OCI-M2 (cell line): ENCODE measurements at regions not wholly inside any gene's neighbourhood (a gene's known extent, or its start where the extent isn't known, plus 50 kb on each side); places are given as distances from the start of the nearest gene placed in this dataset.
"Not testable (repeated sequence)": the region's sequence is repeated elsewhere in the genome, so short reads cannot be mapped to it uniquely, and the experiment has no call there.

Experiments used
- DNase-seq: peaks from one replicate; lab custom pipeline; 2025; ENCODE audit not compliant: unreplicated experiment; lab: John Stamatoyannopoulos, UW

DNA sequence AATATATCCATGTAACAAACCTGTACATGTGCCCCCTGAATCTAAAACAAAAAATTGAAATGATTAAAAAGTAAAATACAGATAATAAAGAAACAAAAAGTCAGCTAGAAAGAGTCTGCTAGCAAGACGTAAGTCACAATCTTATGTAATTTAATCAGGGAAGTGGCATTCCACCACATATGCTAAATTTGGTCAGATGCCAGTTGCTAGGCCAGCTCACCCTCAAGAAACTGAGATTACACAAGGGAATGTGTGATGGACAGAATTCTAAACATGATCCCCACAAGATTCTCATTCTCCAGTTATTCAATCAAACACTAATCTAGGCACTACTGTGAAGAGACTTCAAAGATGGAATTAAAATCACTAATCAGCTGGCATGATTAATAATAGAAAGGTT, 689.3 kb downstream of the CENPC start:
- no peak for DNase-seq

DNA sequence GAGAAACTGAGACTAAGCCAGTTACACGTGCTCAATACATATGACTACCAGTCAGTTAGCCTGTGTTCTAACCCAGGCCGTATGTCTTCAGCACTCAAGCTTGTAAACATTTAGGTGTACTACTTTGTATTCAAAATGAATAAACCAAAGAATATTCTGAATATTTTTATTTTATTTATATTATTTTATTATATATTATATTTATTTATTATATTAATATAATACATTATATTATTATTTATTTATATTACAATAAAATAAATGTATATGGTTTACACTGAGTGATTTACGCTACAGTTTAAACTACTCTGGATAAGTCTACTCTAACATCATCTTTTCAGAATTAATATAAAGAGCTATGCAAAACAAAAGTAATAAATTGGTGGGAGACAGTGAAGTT, 691.5 kb downstream of the CENPC start:
- no peak for DNase-seq

DNA sequence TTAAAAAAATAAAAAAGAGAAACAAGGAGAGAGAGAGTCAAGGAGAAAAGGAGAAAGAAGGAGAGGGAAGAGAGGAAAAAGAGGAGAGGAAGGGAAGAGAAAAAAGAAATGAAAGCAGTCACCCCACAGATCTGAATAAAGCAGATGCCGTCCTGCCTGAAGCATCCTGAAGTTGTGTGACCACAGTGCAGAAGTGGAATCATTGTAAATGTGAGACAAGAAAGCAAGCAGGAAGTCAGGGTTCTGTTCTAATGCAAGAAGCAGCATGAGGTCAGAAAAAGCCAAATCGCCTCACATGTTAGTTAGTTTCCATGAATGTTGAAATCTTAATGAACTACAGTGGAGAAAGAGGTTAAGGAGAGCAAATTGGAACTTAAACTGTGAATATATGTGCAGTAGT, 692.5 kb downstream of the CENPC start:
- no peak for DNase-seq

DNA sequence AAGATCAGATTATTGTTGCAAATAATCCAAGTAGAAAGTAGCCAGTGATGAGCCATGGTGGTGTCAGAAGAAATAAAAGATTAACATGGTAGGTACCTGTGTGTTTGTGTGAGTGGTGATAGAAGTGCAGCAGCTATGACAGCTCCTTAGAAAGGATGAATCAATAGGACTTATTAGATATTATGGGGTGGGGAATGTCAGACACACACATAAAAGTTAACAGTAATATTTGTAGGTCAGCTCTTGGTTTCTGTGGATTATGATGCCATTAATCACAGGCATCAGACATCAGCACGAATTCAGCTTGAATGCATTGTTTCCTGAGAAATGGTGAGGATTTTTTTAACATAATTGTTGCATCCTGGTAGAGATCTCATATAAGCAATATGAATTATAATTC, 695.7 kb downstream of the CENPC start:
- DNase-seq, result no peak

DNA sequence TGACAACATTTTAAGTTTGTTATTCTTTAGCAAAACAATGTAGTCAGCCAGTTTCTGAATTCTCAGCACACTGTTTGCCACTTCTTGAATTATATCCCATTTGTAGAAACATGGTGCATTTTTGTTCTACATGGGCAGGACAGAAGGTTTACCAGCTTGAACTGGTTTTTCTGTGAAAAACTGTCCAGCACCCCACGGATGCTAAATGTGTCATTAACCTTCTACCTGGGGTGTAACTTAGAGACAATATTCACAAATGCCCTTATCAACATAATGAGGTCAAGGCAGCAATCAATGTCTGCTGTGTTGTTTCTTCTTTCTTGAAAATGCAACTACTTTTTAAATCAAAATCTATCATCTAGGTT, 702.6 kb downstream of the CENPC start:
- no peak for DNase-seq

DNA sequence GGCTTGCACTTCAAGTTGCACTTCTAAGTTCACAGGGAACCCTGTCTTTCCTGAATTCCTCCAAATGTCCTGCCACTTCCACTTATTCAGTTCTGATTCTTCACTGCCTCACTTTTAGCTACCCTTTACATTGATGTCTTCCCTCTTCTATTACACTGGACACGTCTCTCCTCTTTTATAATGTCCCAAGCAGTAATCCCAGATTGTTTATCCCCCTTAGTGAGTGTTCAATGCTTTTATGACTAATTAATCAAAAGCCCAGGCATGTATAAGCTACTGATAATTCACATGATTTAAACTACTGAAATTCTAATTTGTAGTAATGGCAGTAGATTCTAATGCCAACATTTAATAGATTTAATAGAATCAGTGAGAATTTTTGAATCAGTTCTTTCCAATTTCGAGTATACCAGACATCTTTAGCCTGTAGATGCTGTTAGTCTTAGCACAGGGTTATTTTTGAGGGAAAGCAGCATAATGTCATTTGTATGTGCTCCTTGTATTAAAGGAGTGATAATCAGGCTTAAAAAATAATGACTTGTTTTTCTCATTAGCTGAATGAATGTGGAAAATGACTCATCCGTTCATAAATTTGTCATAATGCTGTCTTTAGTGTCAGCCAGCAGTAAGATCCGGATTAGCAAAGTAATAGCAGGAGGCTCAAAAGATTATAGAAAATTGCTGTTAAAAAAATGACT, 703.1 kb downstream of the CENPC start:
- no peak for DNase-seq

DNA sequence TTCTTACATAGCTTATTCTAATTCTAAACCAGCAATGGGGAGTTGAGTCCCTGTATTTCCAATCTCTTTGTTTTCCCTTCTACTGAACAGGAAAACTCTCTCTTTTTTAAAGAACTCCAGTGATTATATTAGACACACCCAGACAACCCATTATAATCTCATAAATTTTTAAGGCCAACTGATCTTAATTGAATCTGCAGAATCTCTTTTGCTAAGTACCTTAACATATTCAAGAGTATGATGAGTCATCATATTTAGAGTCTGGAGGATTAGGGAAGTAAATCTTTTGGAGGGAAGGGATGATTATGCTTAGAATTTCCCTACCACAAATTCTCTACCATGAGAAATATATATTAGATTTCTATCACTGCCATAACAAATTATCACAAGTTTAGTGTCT, 705.1 kb downstream of the CENPC start:
- no peak for DNase-seq

DNA sequence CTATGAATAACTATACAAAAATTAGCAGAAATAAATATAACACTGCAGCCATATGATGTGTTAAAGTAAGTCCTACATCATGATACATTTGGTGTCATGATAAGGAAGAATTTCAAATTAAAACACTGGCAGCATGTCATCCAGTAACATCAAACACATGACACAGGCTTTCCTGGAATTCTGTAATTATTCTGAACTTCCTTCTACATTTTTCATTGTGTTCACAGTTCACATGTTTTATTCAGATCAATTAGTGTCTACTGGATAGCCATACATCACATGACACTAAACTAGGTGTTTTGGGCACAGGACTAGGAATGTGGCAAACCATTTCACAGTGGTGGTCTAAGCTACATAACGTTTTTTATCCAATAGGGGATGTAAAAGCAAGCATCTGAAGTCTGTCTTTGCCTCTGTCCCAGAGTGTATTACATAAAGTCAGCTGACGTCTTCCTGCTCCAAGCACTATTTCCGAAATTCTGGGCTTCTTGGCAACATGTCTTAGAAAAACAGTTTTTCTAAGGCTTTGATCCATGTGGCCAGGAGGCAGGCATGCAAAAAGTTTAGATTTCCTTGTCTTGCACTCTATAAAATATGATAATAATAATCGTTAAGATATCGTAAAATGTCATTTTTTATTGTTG, 707.9 kb downstream of the CENPC start:
- DNase-seq, result no peak

DNA sequence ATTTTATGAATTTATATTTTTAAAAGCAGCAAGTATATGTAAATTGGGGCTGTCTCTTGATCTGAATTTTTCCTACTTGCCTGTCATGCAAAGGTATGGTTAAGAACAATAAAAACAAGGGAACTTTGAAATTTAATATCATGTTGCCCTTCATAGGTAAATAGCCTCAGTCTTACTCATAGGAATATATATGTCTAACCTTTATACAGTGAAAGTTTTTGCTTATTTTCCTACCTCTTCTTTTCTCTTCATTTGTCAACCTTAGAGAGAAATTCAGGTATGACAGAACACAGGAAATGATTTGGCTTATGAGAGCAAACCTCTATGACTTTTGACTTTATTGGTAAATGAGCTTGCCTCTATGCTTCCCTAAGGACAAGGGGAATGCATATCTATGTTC, 716.0 kb downstream of the CENPC start:
- DNase-seq, result no peak

DNA sequence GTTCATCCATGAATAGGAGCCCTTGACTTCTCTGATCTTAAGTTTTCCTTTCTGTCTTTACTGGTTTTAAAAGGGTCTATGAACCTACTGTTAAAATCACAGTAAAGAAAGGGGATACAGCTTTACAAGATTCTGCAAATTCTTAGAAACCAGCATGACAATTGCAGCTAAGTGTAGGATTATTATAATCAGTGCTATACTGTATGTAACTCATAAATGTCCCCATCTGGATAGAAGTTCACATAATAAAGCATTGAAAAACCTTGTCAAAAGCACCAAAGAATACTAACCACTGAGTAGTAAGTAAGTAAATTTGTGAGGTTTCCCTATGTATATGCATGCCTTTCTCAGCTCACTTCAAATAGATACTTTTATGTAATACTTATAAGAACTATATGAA, 724.6 kb downstream of the CENPC start:
- no peak for DNase-seq

DNA sequence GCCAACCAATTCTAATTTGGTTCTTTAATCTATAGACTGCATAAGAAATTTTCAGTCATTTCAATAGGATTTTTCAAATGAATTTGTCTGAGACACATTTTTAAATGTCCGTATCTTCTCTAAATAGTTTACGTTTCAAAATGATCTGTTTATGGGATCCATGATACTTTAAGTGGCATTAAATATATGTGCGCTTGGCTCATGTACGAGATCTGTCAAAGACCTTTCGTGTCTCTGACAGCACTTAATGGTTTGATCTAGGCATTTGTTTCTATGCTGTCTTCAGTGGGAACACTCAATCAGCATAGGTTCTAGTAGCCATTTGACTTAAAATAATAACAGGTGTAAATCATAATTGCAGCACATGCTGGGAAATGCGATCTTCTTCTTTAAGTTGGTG, 731.0 kb downstream of the CENPC start:
- DNase-seq, result no peak

DNA sequence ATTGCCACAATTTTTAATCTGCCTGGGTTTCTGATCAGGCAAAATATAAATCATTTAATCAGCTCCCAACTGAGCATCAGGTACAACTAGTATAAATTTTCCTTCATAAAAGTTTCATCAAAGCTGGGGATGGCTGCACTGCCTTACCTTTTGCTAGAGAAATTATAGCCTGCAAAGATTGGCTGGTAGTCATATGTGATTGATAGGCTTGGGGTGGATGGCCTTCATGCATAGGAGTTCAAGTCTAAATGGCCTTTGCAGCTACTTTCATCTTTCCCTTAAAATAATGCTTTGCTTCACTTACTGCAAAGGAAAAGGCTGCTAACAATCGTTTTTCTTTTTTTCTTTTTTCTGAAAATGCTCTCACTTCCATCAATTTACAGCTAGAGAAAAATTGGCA, 739.7 kb downstream of the CENPC start:
- no peak for DNase-seq

DNA sequence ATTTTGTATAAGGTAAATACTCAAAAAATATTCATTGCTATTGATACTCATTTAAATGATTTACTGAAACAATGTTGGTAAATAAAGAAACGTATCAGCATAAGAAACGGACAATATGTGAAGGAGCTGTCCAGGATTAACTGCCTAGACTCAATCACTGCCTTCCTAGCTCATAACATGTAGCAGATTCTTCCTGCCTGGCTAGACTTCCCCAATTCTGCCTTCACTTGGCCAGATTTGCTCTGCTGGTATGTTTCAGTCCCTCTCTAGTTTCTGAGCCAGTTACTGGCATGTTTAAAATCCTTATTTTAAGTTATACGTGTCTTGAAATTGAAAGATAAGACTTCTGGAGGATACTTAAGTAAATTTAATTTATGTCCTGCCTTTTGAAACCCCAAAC, 740.3 kb downstream of the CENPC start:
- DNase-seq, result no peak

DNA sequence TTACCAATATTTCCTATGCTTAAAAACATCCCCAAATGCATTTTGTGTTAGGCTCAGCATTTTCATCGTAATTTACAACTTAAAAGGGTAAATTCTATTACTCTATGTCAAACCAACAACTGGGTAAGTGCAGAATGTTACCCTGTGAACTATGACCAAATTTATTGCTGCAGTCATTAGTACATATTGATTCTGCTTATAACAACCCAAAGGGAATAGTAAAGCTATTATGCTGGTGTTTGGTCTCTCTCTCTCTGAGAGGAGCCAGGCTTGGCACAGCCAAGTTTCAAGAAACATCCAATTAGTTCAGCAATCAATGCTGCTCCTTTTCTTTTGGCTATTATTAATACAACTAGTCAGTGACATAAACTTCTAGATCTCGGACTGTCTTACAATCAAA, 747.7 kb downstream of the CENPC start:
- no peak for DNase-seq

DNA sequence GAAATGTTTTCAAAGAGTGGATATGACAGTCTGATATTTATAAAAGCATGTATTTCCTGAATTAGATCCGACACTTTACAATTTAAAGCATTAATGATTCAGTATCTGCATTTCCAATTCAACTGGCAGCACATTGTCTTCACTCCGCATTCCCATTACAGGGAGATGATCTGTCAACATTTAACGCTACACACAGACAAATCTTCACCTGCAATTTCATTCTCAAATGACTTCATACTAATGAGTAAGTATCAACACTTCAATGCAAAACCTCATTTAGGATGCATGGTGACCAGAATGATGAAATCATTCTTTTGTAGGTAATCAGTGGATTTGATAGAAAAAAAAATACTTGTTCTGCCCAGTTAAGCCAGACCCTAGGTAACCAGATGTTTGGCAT, 749.6 kb downstream of the CENPC start:
- DNase-seq, result no peak

DNA sequence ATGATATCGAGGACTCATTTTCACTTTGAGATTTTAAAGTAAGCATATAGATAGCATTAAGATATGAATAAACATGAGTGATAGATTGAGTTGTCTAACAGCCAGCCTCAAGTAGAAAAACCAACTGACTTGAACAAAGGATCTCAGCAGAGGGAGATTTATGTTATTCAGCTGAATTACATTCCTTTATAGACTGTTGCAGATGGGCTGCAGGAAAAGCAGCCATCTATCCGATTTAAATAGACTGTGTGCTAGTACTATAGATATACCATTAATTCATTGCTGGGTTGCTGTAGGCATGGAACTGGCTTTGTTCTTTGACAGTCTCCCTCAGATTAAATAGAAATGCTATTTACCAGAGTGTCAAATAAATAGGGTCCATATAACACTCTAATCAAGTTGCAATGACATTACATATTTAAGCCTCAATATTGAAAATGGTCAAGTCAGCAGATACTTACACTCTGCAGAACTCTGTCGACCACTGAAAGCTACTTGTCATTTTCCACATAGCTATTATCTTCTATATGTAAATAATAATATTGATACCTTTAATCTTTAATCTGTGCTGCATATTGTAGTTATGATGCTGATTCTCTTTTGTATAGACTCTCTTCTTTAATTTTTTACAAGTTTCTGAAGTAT, 750.8 kb downstream of the CENPC start:
- DNase-seq, result no peak

DNA sequence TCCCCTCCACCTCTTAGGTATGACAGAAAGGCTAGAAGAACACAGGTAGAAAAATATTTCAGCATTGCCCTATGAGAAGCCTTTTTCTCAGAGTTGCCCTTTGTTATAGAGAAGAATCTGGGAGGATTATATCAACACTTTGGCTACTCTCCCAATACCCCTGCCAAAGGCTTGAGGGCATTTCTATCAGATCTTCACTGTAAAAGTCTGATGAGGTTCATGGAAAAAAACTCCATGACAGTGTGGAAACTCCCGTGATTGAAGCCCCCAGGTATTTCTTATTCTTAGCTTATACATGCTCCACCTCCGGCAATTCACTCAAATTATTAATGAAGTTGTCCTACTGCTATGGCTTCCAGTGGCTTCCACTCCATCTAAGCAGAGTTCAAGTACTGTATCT, 753.6 kb downstream of the CENPC start:
- no peak for DNase-seq

DNA sequence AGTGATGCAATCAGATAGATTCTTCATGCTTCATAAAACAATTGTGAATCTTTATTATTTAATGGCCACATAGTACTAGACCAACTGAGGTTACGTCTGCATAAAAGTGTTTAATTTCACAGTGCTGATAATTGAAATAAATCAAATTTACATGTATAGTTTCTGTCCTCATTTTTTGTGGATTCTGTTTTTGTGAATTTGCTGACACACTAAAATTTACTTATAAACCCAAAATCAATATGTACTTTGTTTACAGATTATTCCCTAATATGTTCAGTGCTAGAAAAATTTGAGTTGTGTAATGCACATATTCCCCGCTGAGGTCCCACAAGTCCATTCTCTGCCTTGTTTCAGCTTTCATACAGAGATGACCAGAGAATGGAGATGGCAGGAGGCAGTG, 759.8 kb downstream of the CENPC start:
- no peak for DNase-seq

DNA sequence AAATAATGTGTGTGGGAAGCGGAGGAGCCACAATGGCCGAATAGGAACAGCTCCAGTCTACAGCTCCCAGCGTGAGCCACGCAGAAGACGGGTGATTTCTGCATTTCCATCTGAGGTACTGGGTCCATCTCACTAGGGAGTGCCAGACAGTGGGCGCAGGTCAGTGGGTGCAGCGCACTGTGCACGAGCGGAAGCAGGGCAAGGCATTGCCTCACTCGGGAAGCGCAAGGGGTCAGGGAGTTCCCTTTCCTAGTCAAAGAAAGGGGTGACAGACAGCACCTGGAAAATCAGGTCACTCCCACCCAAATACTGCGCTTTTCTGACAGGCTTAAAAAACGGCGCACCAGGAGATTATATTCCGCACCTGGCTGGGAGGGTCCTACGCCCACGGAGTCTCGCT, 762.6 kb downstream of the CENPC start:
- not testable (repeated sequence) for DNase-seq

DNA sequence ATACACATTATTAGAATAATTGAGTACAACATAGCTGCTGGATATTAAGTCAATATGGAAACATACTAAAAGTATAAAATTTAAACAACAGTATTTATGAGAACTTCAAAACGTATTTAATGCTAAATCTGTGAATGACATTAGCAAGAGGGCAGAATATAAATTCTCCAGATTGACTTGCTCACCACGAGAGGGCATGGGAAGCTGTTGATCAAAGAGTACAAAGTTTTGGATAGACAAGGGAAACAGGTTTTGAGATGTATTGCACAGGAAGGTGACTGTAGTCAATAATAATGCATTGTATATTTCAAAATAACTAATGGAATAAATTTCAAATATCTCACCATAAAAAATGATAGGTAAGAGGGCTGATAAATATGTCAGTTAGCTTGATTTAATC, 768.2 kb downstream of the CENPC start:
- no peak for DNase-seq

DNA sequence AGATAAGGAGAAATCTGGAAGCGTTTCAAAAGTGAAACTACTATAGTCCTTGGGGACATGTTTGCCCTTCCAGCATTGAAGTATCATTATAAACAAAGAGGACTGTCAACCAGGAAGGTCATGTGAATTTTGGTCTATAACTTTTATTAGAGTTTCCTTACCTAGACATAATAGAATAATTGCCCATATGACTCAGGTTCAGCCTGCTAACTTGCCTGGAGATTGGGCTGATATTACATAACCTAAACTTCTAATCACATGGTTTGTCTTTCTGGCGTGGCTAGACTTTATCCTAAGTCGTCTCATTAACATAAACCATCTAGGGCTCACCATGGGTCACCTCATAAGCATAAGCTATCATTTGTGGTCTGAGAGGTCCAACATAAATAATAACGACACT, 775.9 kb downstream of the CENPC start:
- no peak for DNase-seq

DNA sequence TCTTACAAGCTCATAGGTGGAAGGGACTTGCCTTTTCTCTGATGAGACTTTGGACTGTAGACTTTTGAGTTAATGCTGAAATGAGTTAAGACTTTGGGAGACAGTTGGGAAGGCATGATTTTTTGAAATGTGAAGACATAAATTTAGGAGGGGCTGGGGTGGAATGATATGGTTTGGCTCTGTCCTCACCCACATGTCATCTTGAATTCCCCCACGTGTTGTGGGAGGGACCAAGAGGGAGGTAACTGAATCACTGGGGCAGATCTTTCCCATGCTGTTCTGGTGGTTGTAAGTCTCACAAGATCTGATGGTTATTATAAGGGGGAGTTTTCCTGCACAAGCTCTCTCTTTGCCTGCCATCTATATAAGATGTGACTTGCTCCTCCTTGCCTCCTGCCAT, 777.9 kb downstream of the CENPC start:
- no peak for DNase-seq

DNA sequence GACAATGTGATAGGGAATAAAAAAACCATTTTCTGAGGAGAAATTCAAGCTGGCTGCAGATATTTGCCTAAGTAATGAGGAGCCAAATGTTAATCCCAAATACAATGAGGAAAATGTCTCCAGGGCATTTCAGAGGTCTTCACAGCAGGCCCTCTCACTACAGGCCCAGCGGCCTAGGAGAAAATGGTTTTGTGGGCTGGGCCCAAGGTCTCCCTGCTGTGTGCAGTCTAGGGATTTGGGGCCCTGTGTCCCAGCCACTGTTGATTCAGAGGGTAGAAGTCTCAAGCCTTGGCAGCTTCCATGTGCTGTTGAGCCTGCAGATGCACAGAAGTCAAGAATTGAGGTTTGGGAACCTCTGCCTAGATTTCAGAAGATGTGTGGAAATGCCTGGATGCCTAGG, 778.7 kb downstream of the CENPC start:
- DNase-seq, result no peak
